ENCODE measurements at regions not wholly inside any gene's neighbourhood (a gene's known extent, or its start where the extent isn't known, plus 50 kb on each side); places are given as distances from the start of the nearest gene placed in this dataset.
"Not testable (repeated sequence)": the region's sequence is repeated elsewhere in the genome, so short reads cannot be mapped to it uniquely, and the experiment has no call there.

DNA sequence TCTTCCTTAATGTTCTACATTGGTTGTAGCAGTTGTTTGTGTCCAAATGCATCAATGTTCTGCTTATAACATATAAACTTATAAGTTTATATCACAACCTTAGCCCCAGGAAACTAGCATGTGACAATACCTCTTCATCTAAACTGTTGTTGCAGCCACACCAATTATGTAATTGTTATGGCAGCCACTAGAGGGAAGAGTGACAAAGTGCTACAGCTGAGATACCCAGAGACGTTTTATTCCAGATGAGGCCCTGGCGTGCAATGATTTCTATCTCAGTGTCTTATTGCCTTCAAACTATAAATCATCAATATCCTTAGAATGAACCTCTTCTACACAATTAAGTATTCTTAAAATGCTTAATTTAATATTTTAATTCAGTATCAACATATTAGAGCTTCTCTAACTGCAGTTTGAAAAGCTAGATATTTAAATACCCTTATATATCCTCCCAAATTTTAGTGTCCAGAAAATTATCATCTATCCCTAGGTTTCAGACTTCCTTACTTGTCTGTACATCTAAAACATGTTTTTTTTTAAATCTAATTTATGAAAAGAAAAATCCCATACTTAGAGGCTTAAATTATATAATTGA lies 171.6 kb downstream of the PCDH10 start:
- no peak for DNase-seq (ENCODE audit: low read depth)

GRCh38 chr4:133316909-133317308 lies 167.8 kb downstream of the PCDH10 start:
- no peak for DNase-seq (ENCODE audit: low read depth)

- DNase-seq (ENCODE audit: low read depth), result no peak
Measured at GRCh38 chr4:133314991-133315390, 165.9 kb downstream of the PCDH10 start.

DNA sequence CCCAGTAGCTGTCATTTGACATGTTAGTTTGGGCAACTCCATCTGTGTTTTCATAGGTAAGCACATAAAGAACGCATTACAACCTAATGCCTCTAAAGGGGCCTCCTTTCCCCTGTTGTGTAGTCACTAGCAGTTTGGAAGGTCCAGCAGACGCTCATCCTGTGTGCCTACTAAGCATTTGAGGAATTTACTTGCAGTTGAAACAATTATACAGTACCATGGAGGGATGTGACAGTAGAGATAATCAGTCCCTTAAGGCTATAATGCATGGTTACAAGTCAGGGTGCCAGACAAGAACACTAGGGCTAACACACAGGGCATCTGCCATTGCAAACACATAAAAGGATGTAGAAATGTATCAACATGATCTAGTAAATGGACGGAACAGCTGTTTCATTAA lies 138.3 kb downstream of the PCDH10 start:
- no peak for DNase-seq (ENCODE audit: low read depth)

- no peak for DNase-seq (ENCODE audit: low read depth)
Measured at GRCh38 chr4:133278591-133278990, 129.5 kb downstream of the PCDH10 start.

- DNase-seq (ENCODE audit: low read depth), result not testable (repeated sequence)
Measured at GRCh38 chr4:133277940-133278339, 128.8 kb downstream of the PCDH10 start.

DNA sequence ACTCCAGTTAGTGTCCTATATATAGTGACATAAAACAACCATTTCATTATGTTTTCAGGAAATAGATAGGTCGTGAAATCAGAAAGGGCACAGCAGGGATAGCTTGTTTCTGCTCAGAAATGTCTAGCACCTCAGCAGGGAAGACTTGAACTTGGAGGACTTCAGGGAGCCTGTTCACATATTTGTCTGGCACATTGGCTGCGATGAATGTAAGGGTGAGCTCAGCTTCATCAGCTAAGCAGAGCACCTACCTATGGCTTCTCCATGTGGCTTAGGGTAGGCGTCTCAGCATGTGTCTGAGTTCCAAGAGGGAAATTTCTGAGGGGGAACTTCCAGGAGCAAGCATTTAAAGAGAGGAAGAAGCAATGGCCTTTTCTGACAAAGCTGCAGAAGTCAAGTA lies 126.2 kb downstream of the PCDH10 start:
- DNase-seq (ENCODE audit: low read depth), result no peak

DNA sequence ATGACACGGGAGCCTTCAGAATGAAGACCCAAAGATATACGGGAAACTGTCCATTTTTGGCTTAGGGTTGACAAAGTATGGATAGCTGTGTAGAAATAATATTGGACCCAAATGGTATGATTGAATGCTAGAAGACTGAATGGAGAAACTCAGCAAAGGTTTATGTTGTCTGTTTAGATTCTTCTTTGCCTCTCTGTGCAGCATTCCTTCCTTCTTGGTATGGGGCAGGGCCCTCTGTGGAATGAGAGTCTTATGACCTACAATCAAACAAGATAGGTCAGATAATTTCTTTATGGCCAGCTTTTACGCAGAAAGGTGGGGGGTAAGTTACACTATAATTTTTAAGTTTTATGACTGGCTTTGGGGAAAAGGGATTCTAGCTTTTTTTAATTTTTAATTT lies 124.3 kb downstream of the PCDH10 start:
- no peak for DNase-seq (ENCODE audit: low read depth)

- DNase-seq (ENCODE audit: low read depth), result no peak
Measured at GRCh38 chr4:133270021-133270570, 121.0 kb downstream of the PCDH10 start.

DNA sequence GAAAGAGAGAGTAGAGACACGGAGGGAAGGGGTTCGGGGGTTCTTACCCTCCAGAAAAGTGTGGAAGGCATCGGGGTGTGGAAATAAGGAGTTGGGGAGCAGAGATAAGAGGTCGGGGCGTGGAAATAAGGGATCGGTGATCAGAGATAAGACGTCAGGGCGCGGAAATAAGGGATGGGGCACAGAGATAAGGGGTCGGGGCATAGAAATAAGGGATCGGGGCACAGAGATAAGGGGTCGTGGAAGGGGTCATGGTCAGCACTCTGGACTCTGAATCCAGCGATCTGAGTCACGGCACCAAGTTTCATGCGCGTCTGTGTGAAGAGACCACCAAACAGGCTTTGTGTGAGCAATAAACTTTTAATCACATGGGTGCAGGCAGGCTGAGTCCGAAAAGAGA lies 119.1 kb downstream of the PCDH10 start:
- no peak for DNase-seq (ENCODE audit: low read depth)

GRCh38 chr4:133267506-133267905 lies 118.4 kb downstream of the PCDH10 start:
- DNase-seq (ENCODE audit: low read depth), result not testable (repeated sequence)

GRCh38 chr4:133266966-133267365 lies 117.9 kb downstream of the PCDH10 start:
- DNase-seq (ENCODE audit: low read depth), result not testable (repeated sequence)

- not testable (repeated sequence) for DNase-seq (ENCODE audit: low read depth)
Measured at GRCh38 chr4:133264251-133264650, 115.2 kb downstream of the PCDH10 start.

GRCh38 chr4:133263104-133263503 lies 114.0 kb downstream of the PCDH10 start:
- DNase-seq (ENCODE audit: low read depth), result no peak

DNA sequence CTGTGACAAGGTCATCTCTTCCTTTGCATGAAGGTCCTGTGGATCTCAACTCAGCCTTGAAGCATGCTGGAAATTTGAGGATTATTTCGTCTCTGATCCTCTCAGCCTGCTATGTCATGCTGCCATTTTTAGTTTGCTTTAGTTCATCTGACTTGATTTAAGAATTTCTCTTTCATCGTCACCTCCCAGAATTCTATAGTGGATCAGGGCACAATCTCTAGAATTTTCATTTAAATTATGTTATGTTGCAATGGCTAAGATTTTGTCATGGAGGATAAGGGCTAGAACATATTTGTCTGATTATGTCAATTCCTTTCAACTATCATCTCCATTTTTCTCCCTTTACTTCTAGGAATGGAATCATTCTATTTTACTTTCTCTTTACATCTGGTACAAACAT lies 98.8 kb downstream of the PCDH10 start:
- DNase-seq (ENCODE audit: low read depth), result no peak

DNA sequence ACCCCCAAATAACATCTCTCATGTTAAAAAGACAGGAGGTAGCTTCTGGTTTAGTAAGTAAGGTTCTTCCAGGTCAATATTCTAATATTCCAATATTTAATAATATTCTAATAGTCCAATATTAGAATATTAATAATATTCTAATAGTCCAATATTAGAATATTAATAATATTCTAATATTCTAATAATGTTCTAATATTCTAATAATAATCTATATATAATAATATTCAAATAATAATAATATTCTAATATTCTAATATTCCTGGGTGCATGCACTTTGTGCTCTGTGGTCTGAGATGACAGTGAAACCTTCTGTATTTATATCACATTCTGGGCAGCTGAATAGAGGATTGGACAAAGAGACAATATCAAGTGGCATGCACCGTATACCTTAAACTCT lies 96.1 kb downstream of the PCDH10 start:
- no peak for DNase-seq (ENCODE audit: low read depth)
